ENCODE measurements at regions not wholly inside any gene's neighbourhood (a gene's known extent, or its start where the extent isn't known, plus 50 kb on each side); places are given as distances from the start of the nearest gene placed in this dataset.

- Histone ChIP-seq H3K4me1 (peaks cover 4 to 10% (median 7%) of the 10 kb centered on the region in 4 donors), H3K27ac (replicated peaks in 1 of 4) (no peak overlapping the region), H3K4me3 (no peak overlapping the region), H3K9me3 (no peaks in the 10 kb centered on the region), H3K36me3 (no peaks in the 10 kb centered on the region), H3K27me3 (peaks cover 0 to 37% (median 4%) of the 10 kb centered on the region in 4 donors)
- 89% methylated on average over 4 of the region's 4 CpGs for WGBS
- no peak for TF ChIP-seq POLR2AphosphoS5 (IDR thresholded peaks at IDR 0.05)
- TF ChIP-seq POLR2A (IDR thresholded peaks at IDR 0.05; ENCODE audit: low read depth): no peak
- no peak for TF ChIP-seq CTCF (IDR thresholded peaks at IDR 0.05)
- TF ChIP-seq EP300 (IDR thresholded peaks at IDR 0.05): no peak
- peak; percentile 90 for DNase-seq (ENCODE audit: extremely low spot score)
- intact Hi-C loops (cut with DNase I): loop anchor here (5.0 kb wide), 1 partner anchor 1433 kb away; no protein-coding TSS in a partner anchor
Observed at GRCh38 chr19:32219881-32220472, 125.4 kb upstream of the ZNF507 start.

GRCh38 chr19:32220951-32221350 lies 124.5 kb upstream of the ZNF507 start:
- TF ChIP-seq POLR2AphosphoS5 (IDR thresholded peaks at IDR 0.05): no peak
- Histone ChIP-seq H3K27ac (replicated peaks in 1 of 4) (no peak overlapping the region), H3K27me3 (peaks cover 0 to 42% (median 8%) of the 10 kb centered on the region in 4 donors), H3K4me1 (peaks cover 4 to 10% (median 7%) of the 10 kb centered on the region in 4 donors), H3K36me3 (no peaks in the 10 kb centered on the region), H3K4me3 (no peak overlapping the region), H3K9me3 (no peaks in the 10 kb centered on the region)
- 47% methylated on average over 8 of the region's 8 CpGs for WGBS
- intact Hi-C loops (cut with DNase I): loop anchor here (5.0 kb wide), 1 partner anchor 1434 kb away; no protein-coding TSS in a partner anchor
- peak; percentile 53 for DNase-seq (ENCODE audit: extremely low spot score)

- H3K36me3 ChIP-seq: no peaks in the 10 kb centered on the region
- TF ChIP-seq POLR2AphosphoS5 (IDR thresholded peaks at IDR 0.05): no peak
- peaks cover 4 to 10% (median 7%) of the 10 kb centered on the region in 4 donors for H3K4me1 ChIP-seq
- intact Hi-C loops (cut with DNase I): loop anchor here (5.0 kb wide), 1 partner anchor 1435 kb away; no protein-coding TSS in a partner anchor
- H3K27me3 ChIP-seq: peaks cover 0 to 39% (median 8%) of the 10 kb centered on the region in 4 donors
- peak; percentile 34 for DNase-seq (ENCODE audit: extremely low spot score)
- no peak overlapping the region for H3K4me3 ChIP-seq
- H3K9me3 ChIP-seq: no peaks in the 10 kb centered on the region
- no peak overlapping the region for H3K27ac ChIP-seq (replicated peaks in 1 of 4)
- 84% methylated on average over 4 of the region's 4 CpGs for WGBS
Observed at GRCh38 chr19:32222556-32222955, 122.9 kb upstream of the ZNF507 start.

GRCh38 chr19:32223106-32223505 lies 122.3 kb upstream of the ZNF507 start:
- no peak for TF ChIP-seq POLR2AphosphoS5 (IDR thresholded peaks at IDR 0.05)
- no peak for TF ChIP-seq EP300 (IDR thresholded peaks at IDR 0.05)
- no peak for TF ChIP-seq CTCF (IDR thresholded peaks at IDR 0.05)
- no peak for TF ChIP-seq POLR2A (IDR thresholded peaks at IDR 0.05; ENCODE audit: low read depth)
- Histone ChIP-seq H3K27me3 (peaks cover 0 to 44% (median 8%) of the 10 kb centered on the region in 4 donors), H3K4me3 (no peak overlapping the region), H3K4me1 (peaks cover 4 to 10% (median 7%) of the 10 kb centered on the region in 4 donors), H3K9me3 (no peaks in the 10 kb centered on the region), H3K36me3 (no peaks in the 10 kb centered on the region), H3K27ac (replicated peaks in 1 of 4) (no peak overlapping the region)
- intact Hi-C loops (cut with DNase I): loop anchor here (5.0 kb wide), 1 partner anchor 1436 kb away; no protein-coding TSS in a partner anchor
- 91% methylated on average over 1 of the region's 1 CpG for WGBS
- no peak for DNase-seq (ENCODE audit: extremely low spot score)

GRCh38 chr19:32223595-32224370 lies 121.6 kb upstream of the ZNF507 start:
- intact Hi-C loops (cut with DNase I): loop anchor here (2.0 to 5.0 kb wide), 2 partner anchors 1436 to 1557 kb away; no protein-coding TSS in a partner anchor
- DNase-seq (ENCODE audit: extremely low spot score): no peak
- H3K9me3 ChIP-seq: no peaks in the 10 kb centered on the region
- H3K27ac ChIP-seq (replicated peaks in 1 of 4): no peak overlapping the region
- H3K4me3 ChIP-seq: peak overlapping the region in 1 of 4 donors; percentile 8
- 68% methylated on average over 21 of the region's 29 CpGs for WGBS
- peaks cover 4 to 10% (median 7%) of the 10 kb centered on the region in 4 donors for H3K4me1 ChIP-seq
- H3K27me3 ChIP-seq: peaks cover 0 to 46% (median 8%) of the 10 kb centered on the region in 4 donors
- H3K36me3 ChIP-seq: no peaks in the 10 kb centered on the region
- no peak for TF ChIP-seq POLR2AphosphoS5 (IDR thresholded peaks at IDR 0.05)

Data from esophagus muscularis mucosa (tissue), 4 donors.